NCI-H1105 (cell line): ENCODE measurements at regions not wholly inside any gene's neighbourhood (a gene's known extent, or its start where the extent isn't known, plus 50 kb on each side); places are given as distances from the start of the nearest gene placed in this dataset.
"Not testable (repeated sequence)": the region's sequence is repeated elsewhere in the genome, so short reads cannot be mapped to it uniquely, and the experiment has no call there.

Source experiments
- DNase-seq: peaks from one replicate; lab custom pipeline; 2025; lab: John Stamatoyannopoulos, UW

GRCh38 chr3:55297245-55297644 lies 189.9 kb downstream of the WNT5A start:
- no peak for DNase-seq

- no peak for DNase-seq
Measured at GRCh38 chr3:55296791-55297190, 190.3 kb downstream of the WNT5A start.

GRCh38 chr3:55296030-55296429 lies 191.1 kb downstream of the WNT5A start:
- no peak for DNase-seq

- DNase-seq = no peak
Measured at GRCh38 chr3:55294557-55294956, 192.5 kb downstream of the WNT5A start.

GRCh38 chr3:55292360-55292759 lies 194.7 kb downstream of the WNT5A start:
- DNase-seq = no peak

GRCh38 chr3:55288657-55289056 lies 198.4 kb downstream of the WNT5A start:
- no peak for DNase-seq

GRCh38 chr3:55286693-55287092 lies 200.4 kb downstream of the WNT5A start:
- DNase-seq = no peak

- no peak for DNase-seq
Measured at GRCh38 chr3:55285156-55285555, 201.9 kb downstream of the WNT5A start.

GRCh38 chr3:55283441-55283925 lies 203.6 kb downstream of the WNT5A start:
- DNase-seq = no peak

- DNase-seq = no peak
Measured at GRCh38 chr3:55282994-55283393, 204.1 kb downstream of the WNT5A start.

- DNase-seq = no peak
Measured at GRCh38 chr3:55272031-55272645, 215.0 kb downstream of the WNT5A start.

- DNase-seq = no peak
Measured at GRCh38 chr3:55271549-55271948, 215.6 kb downstream of the WNT5A start.

- no peak for DNase-seq
Measured at GRCh38 chr3:55270976-55271375, 216.1 kb downstream of the WNT5A start.

- DNase-seq = no peak
Measured at GRCh38 chr3:55269636-55270035, 217.5 kb downstream of the WNT5A start.

GRCh38 chr3:55269096-55269495 lies 218.0 kb downstream of the WNT5A start:
- no peak for DNase-seq

GRCh38 chr3:55267206-55267930 lies 219.7 kb downstream of the WNT5A start:
- no peak for DNase-seq

GRCh38 chr3:55264919-55265318 lies 222.2 kb downstream of the WNT5A start:
- no peak for DNase-seq

- no peak for DNase-seq
Measured at GRCh38 chr3:55252921-55253320, 234.2 kb downstream of the WNT5A start.

- not testable (repeated sequence) for DNase-seq
Measured at GRCh38 chr3:55249156-55249555, 237.9 kb downstream of the WNT5A start.

- no peak for DNase-seq
Measured at GRCh38 chr3:55247666-55248065, 239.4 kb downstream of the WNT5A start.

GRCh38 chr3:55246033-55246432 lies 241.1 kb downstream of the WNT5A start:
- DNase-seq = no peak

GRCh38 chr3:55245351-55245750 lies 241.8 kb downstream of the WNT5A start:
- no peak for DNase-seq

GRCh38 chr3:55244247-55244646 lies 242.9 kb downstream of the WNT5A start:
- peak; percentile 85 for DNase-seq

- DNase-seq = no peak
Measured at GRCh38 chr3:55243678-55244077, 243.4 kb downstream of the WNT5A start.
